NCI-H2171 (cell line): ENCODE measurements at regions not wholly inside any gene's neighbourhood (a gene's known extent, or its start where the extent isn't known, plus 50 kb on each side); places are given as distances from the start of the nearest gene placed in this dataset.
A peak's percentile ranks its signal among the peaks of the same experiment; 100 is the strongest.
"Not testable (repeated sequence)": the region's sequence is repeated elsewhere in the genome, so short reads cannot be mapped to it uniquely, and the experiment has no call there.

Experiments used
- DNase-seq: peaks from one replicate; lab custom pipeline; 2025; lab: John Stamatoyannopoulos, UW

- no peak for DNase-seq
Measured at GRCh38 chr4:10898072-10898471, 213.5 kb upstream of the CLNK start.

GRCh38 chr4:10897076-10897475 lies 212.5 kb upstream of the CLNK start:
- DNase-seq: no peak

GRCh38 chr4:10893395-10893794 lies 208.8 kb upstream of the CLNK start:
- no peak for DNase-seq

- no peak for DNase-seq
Measured at GRCh38 chr4:10891866-10892265, 207.3 kb upstream of the CLNK start.

- no peak for DNase-seq
Measured at GRCh38 chr4:10889819-10890218, 205.3 kb upstream of the CLNK start.

GRCh38 chr4:10879411-10880110 lies 195.0 kb upstream of the CLNK start:
- DNase-seq: no peak

- no peak for DNase-seq
Measured at GRCh38 chr4:10878861-10879260, 194.3 kb upstream of the CLNK start.

- DNase-seq: no peak
Measured at GRCh38 chr4:10877076-10877475, 192.5 kb upstream of the CLNK start.

- DNase-seq: no peak
Measured at GRCh38 chr4:10875144-10875799, 190.7 kb upstream of the CLNK start.

- DNase-seq: no peak
Measured at GRCh38 chr4:10873809-10874208, 189.2 kb upstream of the CLNK start.

GRCh38 chr4:10872833-10873517 lies 188.4 kb upstream of the CLNK start:
- DNase-seq: no peak

GRCh38 chr4:10866666-10867065 lies 182.1 kb upstream of the CLNK start:
- DNase-seq: peak; percentile 59

- DNase-seq: no peak
Measured at GRCh38 chr4:10861036-10861435, 176.5 kb upstream of the CLNK start.

GRCh38 chr4:10856271-10856782 lies 171.8 kb upstream of the CLNK start:
- no peak for DNase-seq

- no peak for DNase-seq
Measured at GRCh38 chr4:10853196-10853595, 168.6 kb upstream of the CLNK start.

GRCh38 chr4:10841697-10842096 lies 157.1 kb upstream of the CLNK start:
- DNase-seq: no peak

- no peak for DNase-seq
Measured at GRCh38 chr4:10837151-10837550, 152.6 kb upstream of the CLNK start.

GRCh38 chr4:10832806-10833628 lies 148.4 kb upstream of the CLNK start:
- peak; percentile 67 for DNase-seq

- no peak for DNase-seq
Measured at GRCh38 chr4:10831727-10832408, 147.3 kb upstream of the CLNK start.

GRCh38 chr4:10828918-10829538 lies 144.5 kb upstream of the CLNK start:
- DNase-seq: not testable (repeated sequence)

GRCh38 chr4:10821826-10822225 lies 137.3 kb upstream of the CLNK start:
- DNase-seq: no peak
